ENCODE measurements at regions not wholly inside any gene's neighbourhood (a gene's known extent, or its start where the extent isn't known, plus 50 kb on each side); places are given as distances from the start of the nearest gene placed in this dataset.

DNA sequence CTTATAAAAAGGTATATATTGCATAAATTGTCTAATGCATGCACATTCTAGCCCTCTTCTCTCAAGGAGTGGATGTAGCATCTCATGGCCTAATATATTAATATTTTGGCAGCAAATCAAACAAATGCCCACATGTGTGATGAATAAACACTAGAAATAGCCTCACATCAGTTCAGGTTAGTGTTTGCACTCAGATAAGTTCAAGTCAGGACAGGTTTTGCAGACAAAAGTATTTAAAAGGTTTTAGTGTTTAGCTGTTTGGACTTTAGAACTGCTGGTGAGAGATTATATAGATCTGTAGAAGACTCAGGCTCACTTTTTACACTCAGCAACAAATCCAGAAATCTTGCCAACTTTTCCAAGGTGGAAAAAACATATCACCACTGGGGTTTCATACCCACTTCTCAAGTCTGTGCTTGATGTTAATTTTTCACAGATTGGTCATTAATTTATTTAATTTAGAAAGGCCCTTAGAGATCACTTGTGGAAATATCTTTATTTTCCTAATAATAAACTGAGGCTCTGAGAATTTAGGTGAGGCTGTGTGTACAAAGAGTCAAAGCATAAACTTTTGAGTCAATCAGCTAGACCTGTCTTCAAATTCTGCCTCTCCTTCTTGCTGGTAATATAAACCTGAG, 362.6 kb downstream of the GASK1B start:
- no peaks in the 10 kb centered on the region for H3K27me3 ChIP-seq (ENCODE audit: insufficient read depth, poor library complexity, severe bottlenecking)
- DNase-seq (ENCODE audit: low read depth in 1 of 2, low spot score in 1 of 2), result no peak
- H3K4me3 ChIP-seq (replicated peaks; ENCODE audit: insufficient read depth, low read length), result no peak overlapping the region
- TF ChIP-seq, protein P1, sequence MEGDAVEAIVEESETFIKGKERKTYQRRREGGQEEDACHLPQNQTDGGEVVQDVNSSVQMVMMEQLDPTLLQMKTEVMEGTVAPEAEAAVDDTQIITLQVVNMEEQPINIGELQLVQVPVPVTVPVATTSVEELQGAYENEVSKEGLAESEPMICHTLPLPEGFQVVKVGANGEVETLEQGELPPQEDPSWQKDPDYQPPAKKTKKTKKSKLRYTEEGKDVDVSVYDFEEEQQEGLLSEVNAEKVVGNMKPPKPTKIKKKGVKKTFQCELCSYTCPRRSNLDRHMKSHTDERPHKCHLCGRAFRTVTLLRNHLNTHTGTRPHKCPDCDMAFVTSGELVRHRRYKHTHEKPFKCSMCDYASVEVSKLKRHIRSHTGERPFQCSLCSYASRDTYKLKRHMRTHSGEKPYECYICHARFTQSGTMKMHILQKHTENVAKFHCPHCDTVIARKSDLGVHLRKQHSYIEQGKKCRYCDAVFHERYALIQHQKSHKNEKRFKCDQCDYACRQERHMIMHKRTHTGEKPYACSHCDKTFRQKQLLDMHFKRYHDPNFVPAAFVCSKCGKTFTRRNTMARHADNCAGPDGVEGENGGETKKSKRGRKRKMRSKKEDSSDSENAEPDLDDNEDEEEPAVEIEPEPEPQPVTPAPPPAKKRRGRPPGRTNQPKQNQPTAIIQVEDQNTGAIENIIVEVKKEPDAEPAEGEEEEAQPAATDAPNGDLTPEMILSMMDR (IDR thresholded peaks at IDR 0.05; ENCODE audit: insufficient read depth, low read length), result no peak
- TF ChIP-seq SPI1 (IDR thresholded peaks at IDR 0.05; ENCODE audit: borderline replicate concordance, low read depth) (no peak), GABPA (IDR thresholded peaks at IDR 0.05; ENCODE audit: low read depth) (no peak), POLR2AphosphoS5 (IDR thresholded peaks at IDR 0.05; ENCODE audit: low read depth) (no peak)
- TF ChIP-seq, protein P2, sequence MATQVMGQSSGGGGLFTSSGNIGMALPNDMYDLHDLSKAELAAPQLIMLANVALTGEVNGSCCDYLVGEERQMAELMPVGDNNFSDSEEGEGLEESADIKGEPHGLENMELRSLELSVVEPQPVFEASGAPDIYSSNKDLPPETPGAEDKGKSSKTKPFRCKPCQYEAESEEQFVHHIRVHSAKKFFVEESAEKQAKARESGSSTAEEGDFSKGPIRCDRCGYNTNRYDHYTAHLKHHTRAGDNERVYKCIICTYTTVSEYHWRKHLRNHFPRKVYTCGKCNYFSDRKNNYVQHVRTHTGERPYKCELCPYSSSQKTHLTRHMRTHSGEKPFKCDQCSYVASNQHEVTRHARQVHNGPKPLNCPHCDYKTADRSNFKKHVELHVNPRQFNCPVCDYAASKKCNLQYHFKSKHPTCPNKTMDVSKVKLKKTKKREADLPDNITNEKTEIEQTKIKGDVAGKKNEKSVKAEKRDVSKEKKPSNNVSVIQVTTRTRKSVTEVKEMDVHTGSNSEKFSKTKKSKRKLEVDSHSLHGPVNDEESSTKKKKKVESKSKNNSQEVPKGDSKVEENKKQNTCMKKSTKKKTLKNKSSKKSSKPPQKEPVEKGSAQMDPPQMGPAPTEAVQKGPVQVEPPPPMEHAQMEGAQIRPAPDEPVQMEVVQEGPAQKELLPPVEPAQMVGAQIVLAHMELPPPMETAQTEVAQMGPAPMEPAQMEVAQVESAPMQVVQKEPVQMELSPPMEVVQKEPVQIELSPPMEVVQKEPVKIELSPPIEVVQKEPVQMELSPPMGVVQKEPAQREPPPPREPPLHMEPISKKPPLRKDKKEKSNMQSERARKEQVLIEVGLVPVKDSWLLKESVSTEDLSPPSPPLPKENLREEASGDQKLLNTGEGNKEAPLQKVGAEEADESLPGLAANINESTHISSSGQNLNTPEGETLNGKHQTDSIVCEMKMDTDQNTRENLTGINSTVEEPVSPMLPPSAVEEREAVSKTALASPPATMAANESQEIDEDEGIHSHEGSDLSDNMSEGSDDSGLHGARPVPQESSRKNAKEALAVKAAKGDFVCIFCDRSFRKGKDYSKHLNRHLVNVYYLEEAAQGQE (IDR thresholded peaks at IDR 0.05; ENCODE audit: insufficient replicate concordance, low read depth), result no peak
- H3K27ac ChIP-seq (replicated peaks), result no peak overlapping the region

DNA sequence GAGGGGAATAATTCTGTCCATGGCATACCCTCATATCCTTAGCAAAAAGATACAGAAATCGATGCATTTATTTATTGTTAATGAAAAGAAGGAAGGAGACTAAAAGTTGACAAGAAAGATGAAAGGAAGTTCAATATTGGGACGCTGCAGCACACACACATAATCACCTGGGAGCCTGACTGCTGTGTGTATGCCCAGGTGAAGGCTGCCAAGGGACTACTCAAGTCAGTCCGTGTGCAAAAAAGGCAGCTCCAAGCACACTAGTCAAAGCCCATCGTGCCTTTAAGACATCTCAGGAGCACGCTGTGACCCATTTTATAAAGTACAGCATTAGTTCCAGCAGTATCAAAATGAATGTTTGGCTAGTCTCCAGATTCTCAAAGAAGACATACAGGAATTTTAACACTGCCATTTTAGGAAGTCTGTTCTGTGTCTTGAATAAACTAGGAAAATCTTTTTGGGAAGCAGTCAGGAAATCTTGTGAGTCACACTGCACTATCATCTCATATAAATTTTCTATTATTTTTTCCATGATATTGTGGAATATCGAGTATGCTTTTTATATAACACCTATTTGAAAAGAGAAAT, 363.9 kb downstream of the GASK1B start:
- no peak for DNase-seq (ENCODE audit: low read depth in 1 of 2, low spot score in 1 of 2)
- Histone ChIP-seq H3K27ac (replicated peaks) (no peak overlapping the region), H3K27me3 (ENCODE audit: insufficient read depth, poor library complexity, severe bottlenecking) (no peaks in the 10 kb centered on the region), H3K4me3 (replicated peaks; ENCODE audit: insufficient read depth, low read length) (no peak overlapping the region)
- no peak for TF ChIP-seq SPI1 (IDR thresholded peaks at IDR 0.05; ENCODE audit: borderline replicate concordance, low read depth)
- TF ChIP-seq, protein P1 (IDR thresholded peaks at IDR 0.05; ENCODE audit: insufficient read depth, low read length), result no peak
- TF ChIP-seq POLR2AphosphoS5 (IDR thresholded peaks at IDR 0.05; ENCODE audit: low read depth), result no peak

DNA sequence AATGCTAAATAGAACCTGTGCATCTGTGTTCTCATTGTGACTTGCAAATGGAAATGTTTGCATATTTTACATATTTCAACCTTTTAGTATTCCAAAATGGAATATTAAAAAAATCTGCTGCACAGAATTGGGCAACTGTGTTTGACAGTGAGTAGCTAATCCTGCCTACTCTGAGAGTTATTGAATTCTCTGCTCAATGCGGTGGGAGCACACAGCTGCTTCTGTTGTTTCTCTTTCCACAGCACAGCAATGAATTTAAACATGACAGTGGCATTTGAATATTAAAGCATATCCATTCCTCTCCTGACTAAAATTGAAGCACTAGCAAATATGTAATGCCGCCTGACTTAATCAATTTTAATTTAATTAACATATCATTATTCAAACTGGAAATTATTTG, 366.6 kb downstream of the GASK1B start:
- no peak overlapping the region for H3K4me3 ChIP-seq (replicated peaks; ENCODE audit: insufficient read depth, low read length)
- no peak overlapping the region for H3K27ac ChIP-seq (replicated peaks)
- DNase-seq (ENCODE audit: low read depth in 1 of 2, low spot score in 1 of 2), result no peak
- TF ChIP-seq, protein P2 (IDR thresholded peaks at IDR 0.05; ENCODE audit: insufficient replicate concordance, low read depth), result no peak
- TF ChIP-seq POLR2AphosphoS5 (IDR thresholded peaks at IDR 0.05; ENCODE audit: low read depth) (no peak), GABPA (IDR thresholded peaks at IDR 0.05; ENCODE audit: low read depth) (no peak), SPI1 (IDR thresholded peaks at IDR 0.05; ENCODE audit: borderline replicate concordance, low read depth) (no peak)
- TF ChIP-seq, protein P1 (IDR thresholded peaks at IDR 0.05; ENCODE audit: insufficient read depth, low read length), result no peak
- H3K27me3 ChIP-seq (ENCODE audit: insufficient read depth, poor library complexity, severe bottlenecking), result no peaks in the 10 kb centered on the region

Data from HL-60 (cell line).